HL-60 (cell line): ENCODE measurements at regions not wholly inside any gene's neighbourhood (a gene's known extent, or its start where the extent isn't known, plus 50 kb on each side); places are given as distances from the start of the nearest gene placed in this dataset.

Source experiments
- DNase-seq, 2 experiments: peaks; one replicate each; pipeline ENCODE4 v3.0.0-alpha.2; 2010 to 2020; ENCODE audit warnings: low read depth in 1 of 2, low spot score in 1 of 2
- H3K27ac ChIP-seq: fragments of 250-450 bp; sonication (Bioruptor Pico); replicated peaks from 2 replicates; pipeline ENCODE4 v1.5.1; 2020; ENCODE audit warnings: mild to moderate bottlenecking, moderate library complexity
- H3K27me3 ChIP-seq: fragments of 250-450 bp; sonication (Bioruptor Pico); 2 replicates; pipeline ENCODE4 v1.5.1; 2021; ENCODE audit warnings: mild to moderate bottlenecking, moderate library complexity; ENCODE audit not compliant: insufficient read depth, poor library complexity, severe bottlenecking
- H3K4me3 ChIP-seq: replicated peaks from 2 replicates; pipeline ENCODE4 v1.5.1; 2011; ENCODE audit warnings: mild to moderate bottlenecking, control low read depth, low read length; ENCODE audit not compliant: insufficient read depth
- CTCF ChIP-seq: IDR thresholded peaks from one replicate; pipeline ENCODE4 v1.5.1; 2011; ENCODE audit warnings: low read length, control low read depth, inconsistent platforms; ENCODE audit not compliant: insufficient read depth
- GABPA ChIP-seq: IDR thresholded peaks from 2 replicates; pipeline ENCODE4 v1.6.1; 2012; ENCODE audit warnings: low read depth
- POLR2AphosphoS5 ChIP-seq: IDR thresholded peaks from 2 replicates; pipeline ENCODE4 v1.6.1; 2012; ENCODE audit warnings: low read depth
- SPI1 ChIP-seq: IDR thresholded peaks from 2 replicates; pipeline ENCODE4 v1.6.1; 2012; ENCODE audit warnings: low read depth, mild to moderate bottlenecking, borderline replicate concordance
- TF ChIP-seq, protein P1 (sequence below): IDR thresholded peaks from 2 replicates; pipeline ENCODE4 v1.6.1; 2012; ENCODE audit warnings: low read depth; ENCODE audit not compliant: insufficient replicate concordance

DNA sequence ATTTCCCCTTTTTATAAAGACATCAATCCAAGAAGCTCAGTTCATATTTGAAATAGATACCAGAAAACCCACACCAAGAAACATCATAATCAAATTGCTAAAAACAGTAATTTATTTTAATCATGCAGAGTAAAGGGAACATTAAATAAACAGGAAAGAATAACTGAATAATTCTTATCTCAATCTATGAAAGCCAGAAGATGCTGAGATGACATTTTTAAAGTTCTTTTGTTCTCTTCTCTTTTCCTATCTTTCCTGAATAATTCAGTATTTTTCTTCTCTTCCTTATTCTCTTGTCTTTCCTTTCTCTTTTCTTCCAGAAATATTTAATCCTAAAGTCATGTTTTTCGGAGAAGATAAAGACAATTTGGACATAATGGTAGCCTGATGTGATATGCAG lies 259.0 kb upstream of the OPRM1 start:
- no peak overlapping the region for H3K27ac ChIP-seq
- DNase-seq = no peak
- H3K4me3 ChIP-seq = no peak overlapping the region
- TF ChIP-seq CTCF (no peak), POLR2AphosphoS5 (no peak), SPI1 (no peak), GABPA (no peak)
- TF ChIP-seq, protein P1, sequence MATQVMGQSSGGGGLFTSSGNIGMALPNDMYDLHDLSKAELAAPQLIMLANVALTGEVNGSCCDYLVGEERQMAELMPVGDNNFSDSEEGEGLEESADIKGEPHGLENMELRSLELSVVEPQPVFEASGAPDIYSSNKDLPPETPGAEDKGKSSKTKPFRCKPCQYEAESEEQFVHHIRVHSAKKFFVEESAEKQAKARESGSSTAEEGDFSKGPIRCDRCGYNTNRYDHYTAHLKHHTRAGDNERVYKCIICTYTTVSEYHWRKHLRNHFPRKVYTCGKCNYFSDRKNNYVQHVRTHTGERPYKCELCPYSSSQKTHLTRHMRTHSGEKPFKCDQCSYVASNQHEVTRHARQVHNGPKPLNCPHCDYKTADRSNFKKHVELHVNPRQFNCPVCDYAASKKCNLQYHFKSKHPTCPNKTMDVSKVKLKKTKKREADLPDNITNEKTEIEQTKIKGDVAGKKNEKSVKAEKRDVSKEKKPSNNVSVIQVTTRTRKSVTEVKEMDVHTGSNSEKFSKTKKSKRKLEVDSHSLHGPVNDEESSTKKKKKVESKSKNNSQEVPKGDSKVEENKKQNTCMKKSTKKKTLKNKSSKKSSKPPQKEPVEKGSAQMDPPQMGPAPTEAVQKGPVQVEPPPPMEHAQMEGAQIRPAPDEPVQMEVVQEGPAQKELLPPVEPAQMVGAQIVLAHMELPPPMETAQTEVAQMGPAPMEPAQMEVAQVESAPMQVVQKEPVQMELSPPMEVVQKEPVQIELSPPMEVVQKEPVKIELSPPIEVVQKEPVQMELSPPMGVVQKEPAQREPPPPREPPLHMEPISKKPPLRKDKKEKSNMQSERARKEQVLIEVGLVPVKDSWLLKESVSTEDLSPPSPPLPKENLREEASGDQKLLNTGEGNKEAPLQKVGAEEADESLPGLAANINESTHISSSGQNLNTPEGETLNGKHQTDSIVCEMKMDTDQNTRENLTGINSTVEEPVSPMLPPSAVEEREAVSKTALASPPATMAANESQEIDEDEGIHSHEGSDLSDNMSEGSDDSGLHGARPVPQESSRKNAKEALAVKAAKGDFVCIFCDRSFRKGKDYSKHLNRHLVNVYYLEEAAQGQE = no peak
- H3K27me3 ChIP-seq = no peaks in the 10 kb centered on the region

- H3K4me3 ChIP-seq = no peak overlapping the region
- H3K27me3 ChIP-seq = no peaks in the 10 kb centered on the region
- no peak for DNase-seq
- TF ChIP-seq, protein P1 = no peak
- no peak for TF ChIP-seq GABPA
- no peak for TF ChIP-seq POLR2AphosphoS5
- TF ChIP-seq CTCF = no peak
- no peak for TF ChIP-seq SPI1
- no peak overlapping the region for H3K27ac ChIP-seq
Observed at GRCh38 chr6:153778216-153778615, 260.8 kb upstream of the OPRM1 start.

GRCh38 chr6:153771577-153771976 lies 267.5 kb upstream of the OPRM1 start:
- Histone ChIP-seq H3K27ac (no peak overlapping the region), H3K4me3 (no peak overlapping the region), H3K27me3 (no peaks in the 10 kb centered on the region)
- no peak for DNase-seq
- TF ChIP-seq CTCF (no peak), POLR2AphosphoS5 (no peak), SPI1 (no peak), GABPA (no peak)
- TF ChIP-seq, protein P1 = no peak
